SK-N-SH (cell line): ENCODE measurements at regions not wholly inside any gene's neighbourhood (a gene's known extent, or its start where the extent isn't known, plus 50 kb on each side); places are given as distances from the start of the nearest gene placed in this dataset.

Experiments
- CTCF ChIA-PET: fragments of 300-600, 350-600 bp; formaldehyde crosslinking; extraction: SDS; loops from one replicate; lab custom pipeline; 2021; lab: Yijun Ruan, JAX
- POLR2A ChIA-PET: fragments of 350-600 bp; sonication (Branson Sonifier 250); formaldehyde crosslinking; extraction: SDS; loops from one replicate; lab custom pipeline; 2020; ENCODE audit warnings: antibody characterized with exemption, inconsistent platforms; lab: Yijun Ruan, JAX
- DNase-seq: peaks from one replicate; pipeline ENCODE4 v3.0.0; 2012
- H2AFZ ChIP-seq: fragments of 200-600 bp; sonication (generic); 2 replicates; pipeline ENCODE4 v1.8.1; 2016; ENCODE audit warnings: antibody characterized with exemption, mild to moderate bottlenecking, low read depth
- H3F3A ChIP-seq: fragments of 200-600 bp; sonication (generic); replicated peaks from 2 replicates; pipeline ENCODE3; 2016; ENCODE audit warnings: antibody characterized with exemption, mild to moderate bottlenecking; ENCODE audit not compliant: insufficient read depth
- H3K27ac ChIP-seq, 2 experiments: fragments of 200-500 bp in 1 of 2; fragments of 200-600 bp in 1 of 2; sonication (Bioruptor generic) in 1 of 2; sonication (generic), shearing (Covaris generic) in 1 of 2; 2 replicates each; pipeline versions ENCODE4 v1.5.1 to v1.6.1; 2014 to 2016; ENCODE audit warnings: low read depth in 2 of 2, inconsistent platforms in 1 of 2, low read length in 1 of 2, mild to moderate bottlenecking in 1 of 2, mixed read lengths in 1 of 2
- H3K27me3 ChIP-seq: fragments of 200-600 bp; sonication (generic), shearing (Covaris generic); 2 replicates; pipeline ENCODE4 v1.6.1; 2016; ENCODE audit warnings: mixed run types; ENCODE audit not compliant: insufficient read depth
- H3K36me3 ChIP-seq, 2 experiments: fragments of 200-500 bp in 1 of 2; fragments of 200-600 bp in 1 of 2; sonication (Bioruptor generic) in 1 of 2; sonication (generic) in 1 of 2; replicated peaks in 1 of 2; 2 replicates each; pipeline versions ENCODE3 to v1.5.1; 2014 to 2016; ENCODE audit warnings: low read length in 1 of 2, mild to moderate bottlenecking in 1 of 2; ENCODE audit not compliant: insufficient read depth in 2 of 2, control insufficient read depth in 1 of 2
- H3K4me1 ChIP-seq, 2 experiments: fragments of 200-500 bp in 1 of 2; fragments of 200-600 bp in 1 of 2; sonication (Bioruptor generic) in 1 of 2; sonication (generic), shearing (Covaris generic) in 1 of 2; 2 replicates each; pipeline versions ENCODE4 v1.5.1 to v1.6.1; 2014 to 2016; ENCODE audit warnings: low read depth in 1 of 2, low read length in 1 of 2, mixed run types in 1 of 2; ENCODE audit not compliant: insufficient read depth in 2 of 2, control insufficient read depth in 1 of 2
- H3K4me2 ChIP-seq: fragments of 200-600 bp; sonication (generic), shearing (Covaris generic); 2 replicates; pipeline ENCODE4 v1.6.1; 2017; ENCODE audit warnings: mixed run types
- H3K4me3 ChIP-seq, 2 experiments: fragments of 200-500 bp in 1 of 2; fragments of 200-600 bp in 1 of 2; sonication (Bioruptor generic) in 1 of 2; sonication (generic), shearing (Covaris generic) in 1 of 2; 2 replicates each; pipeline versions ENCODE4 v1.5.1 to v1.8.1; 2014 to 2016; ENCODE audit warnings: low read depth in 2 of 2, inconsistent platforms in 1 of 2, low read length in 1 of 2, mild to moderate bottlenecking in 1 of 2, mixed read lengths in 1 of 2, moderate library complexity in 1 of 2
- H3K79me2 ChIP-seq: fragments of 200-600 bp; sonication (generic); 2 replicates; pipeline ENCODE4 v1.8.1; 2017; ENCODE audit warnings: mild to moderate bottlenecking; ENCODE audit not compliant: insufficient read depth
- H3K9ac ChIP-seq: fragments of 200-600 bp; sonication (generic); 2 replicates; pipeline ENCODE4 v1.6.1; 2017; ENCODE audit warnings: mixed run types
- H3K9me2 ChIP-seq: fragments of 200-600 bp; sonication (generic); 2 replicates; pipeline ENCODE4 v1.6.1; 2017; ENCODE audit warnings: mixed run types
- H3K9me3 ChIP-seq: fragments of 200-600 bp; sonication (generic); 2 replicates; pipeline ENCODE4 v1.6.1; 2017; ENCODE audit warnings: mixed run types, mild to moderate bottlenecking, moderate library complexity
- H4K20me1 ChIP-seq: fragments of 200-600 bp; sonication (generic); 2 replicates; pipeline ENCODE4 v1.6.1; 2017; ENCODE audit warnings: mild to moderate bottlenecking, mixed run types; ENCODE audit not compliant: insufficient read depth
- CHD2 ChIP-seq: fragments of 150-350 bp; IDR thresholded peaks from 2 replicates; pipeline ENCODE4 v1.6.1; 2018; ENCODE audit warnings: low read length; ENCODE audit not compliant: partially characterized antibody
- EZH2phosphoT487 ChIP-seq: fragments of 200-600 bp; sonication (generic); IDR thresholded peaks from 2 replicates; pipeline ENCODE4 v1.6.1; 2017; ENCODE audit warnings: low read depth, mixed run types, mild to moderate bottlenecking, antibody characterized with exemption, moderate library complexity, borderline replicate concordance
- GATA2 ChIP-seq: sonication (generic); formaldehyde crosslinking; IDR thresholded peaks from 2 replicates; pipeline ENCODE4 v1.5.0; 2020; ENCODE audit warnings: mild to moderate bottlenecking, missing genetic modification reagents
- IRF3 ChIP-seq: fragments of 150-350 bp; IDR thresholded peaks from 2 replicates; pipeline ENCODE4 v1.6.1; 2016; ENCODE audit warnings: mild to moderate bottlenecking, low read depth, low read length
- JUND ChIP-seq: IDR thresholded peaks from 2 replicates; pipeline ENCODE4 v1.4.0; 2012
- PBX3 ChIP-seq: IDR thresholded peaks from 2 replicates; pipeline ENCODE4; 2012
- REST ChIP-seq: IDR thresholded peaks from 2 replicates; pipeline ENCODE4 v1.6.1; 2012; ENCODE audit warnings: mild to moderate bottlenecking, low read depth, low read length, moderate library complexity
- RFX5 ChIP-seq: IDR thresholded peaks from 2 replicates; pipeline ENCODE4 v1.6.1; 2012; ENCODE audit warnings: mild to moderate bottlenecking, improper control_type of control experiment, low read length
- SIN3A ChIP-seq: IDR thresholded peaks from 2 replicates; pipeline ENCODE4 v1.6.1; 2012; ENCODE audit warnings: low read depth, mild to moderate bottlenecking, low read length, moderate library complexity, borderline replicate concordance
- SMC3 ChIP-seq: IDR thresholded peaks from 2 replicates; pipeline ENCODE4 v1.6.1; 2012; ENCODE audit warnings: low read depth, low read length, improper control_type of control experiment
- TCF12 ChIP-seq: IDR thresholded peaks from 2 replicates; pipeline ENCODE4 v1.4.0; 2012
- WGBS: methylation state at CpG from one replicate; pipeline ENCODE4 v1.1.6; 2017; ENCODE audit warnings: low lambda C conversion rate; 5-methylcytosine and 5-hydroxymethylcytosine counted together

GRCh38 chr1:81708250-81708649 lies 92.5 kb upstream of the ADGRL2 start:
- CTCF ChIA-PET, result interaction anchor here (0.5 kb wide), 1 partner anchor 12 kb away, joined by 3 read pairs; no protein-coding TSS in a partner anchor

More at GRCh38 chr1:81708250-81708649, 92.5 kb upstream of the ADGRL2 start:
- POLR2A ChIA-PET, result no interaction called here
- H3K9ac ChIP-seq, result no peak overlapping the region
- H3K27ac ChIP-seq, result peak overlapping the region in 1 of 2 experiments; percentile 99; a peak in 2 of 4 replicates
- peaks cover 0 to 21% of the 10 kb centered on the region in 2 experiments; a peak in 3 of 4 replicates for H3K4me1 ChIP-seq
- no peaks in the 10 kb centered on the region for H3K36me3 ChIP-seq
- no peak overlapping the region for H3K4me3 ChIP-seq
- no peaks in the 10 kb centered on the region for H3K9me3 ChIP-seq
- no peaks in the 10 kb centered on the region for H4K20me1 ChIP-seq
- H3K4me2 ChIP-seq, result no peak overlapping the region
- no peaks in the 10 kb centered on the region for H3K9me2 ChIP-seq
- no peak for DNase-seq
- no peaks in the 10 kb centered on the region for H3K27me3 ChIP-seq
- no peaks in the 10 kb centered on the region for H3K79me2 ChIP-seq
- H2AFZ ChIP-seq, result no peak overlapping the region
- WGBS, result 96% methylated on average over 1 of the region's 1 CpG
- TF ChIP-seq SIN3A, result no peak
- TF ChIP-seq GATA2, result no peak
- TF ChIP-seq SMC3, result no peak
- TF ChIP-seq RFX5, result no peak
- no peak for TF ChIP-seq IRF3
- no peak for TF ChIP-seq REST
- no peak for TF ChIP-seq EZH2phosphoT487
- TF ChIP-seq TCF12, result no peak
- no peak for TF ChIP-seq PBX3
- TF ChIP-seq CHD2, result no peak
- TF ChIP-seq JUND, result no peak
- peaks cover 45% of the 10 kb centered on the region for H3F3A ChIP-seq
